H1 (cell line): ENCODE measurements at regions not wholly inside any gene's neighbourhood (a gene's known extent, or its start where the extent isn't known, plus 50 kb on each side); places are given as distances from the start of the nearest gene placed in this dataset.

Experiments
- CTCF ChIA-PET: fragments of 300-600 bp; sonication (Branson Sonifier 250); formaldehyde crosslinking; loops from one replicate; lab custom pipeline; 2021; ENCODE audit not compliant: partially characterized antibody; lab: Charles Lee
- POLR2A ChIA-PET: fragments of 300-600 bp; sonication (Branson Sonifier 250); formaldehyde crosslinking; loops from one replicate; lab custom pipeline; 2021; ENCODE audit warnings: inconsistent platforms; ENCODE audit not compliant: partially characterized antibody; lab: Charles Lee
- DNase-seq, 2 experiments: peaks; one replicate each; pipeline versions ENCODE4 v3.0.0 to v3.0.0-alpha.2; 2010 to 2022; ENCODE audit warnings: low spot score in 2 of 2, low read depth in 1 of 2, mixed read lengths in 1 of 2
- FAIRE-seq: peaks from 2 replicates; lab custom pipeline; 2011; peaks lifted over from hg19 to GRCh38; lab: Jason Lieb, UNC
- H2AFZ ChIP-seq: 2 replicates; pipeline ENCODE4 v1.8.1; 2012; ENCODE audit warnings: low read length, inconsistent platforms
- H2AK5ac ChIP-seq: 2 replicates; pipeline ENCODE4 v1.6.1; 2013; ENCODE audit warnings: low read depth, low read length
- H2BK120ac ChIP-seq: replicated peaks from 2 replicates; pipeline ENCODE3; 2013; ENCODE audit warnings: low read depth, low read length, inconsistent platforms
- H2BK12ac ChIP-seq: 2 replicates; pipeline ENCODE4 v1.6.1; 2013; ENCODE audit warnings: low read depth, low read length
- H2BK15ac ChIP-seq: 2 replicates; pipeline ENCODE4 v1.6.1; 2013; ENCODE audit warnings: low read length
- H2BK20ac ChIP-seq: 2 replicates; pipeline ENCODE4 v1.6.1; 2013; ENCODE audit warnings: low read length
- H2BK5ac ChIP-seq: 2 replicates; pipeline ENCODE4 v1.6.1; 2013; ENCODE audit warnings: low read depth, low read length
- H3K14ac ChIP-seq: 2 replicates; pipeline ENCODE4 v1.6.1; 2013; ENCODE audit warnings: inconsistent platforms; ENCODE audit not compliant: insufficient read length
- H3K18ac ChIP-seq: 2 replicates; pipeline ENCODE4 v1.6.1; 2013; ENCODE audit warnings: low read length; ENCODE audit errors: extremely low read depth
- H3K23ac ChIP-seq: 2 replicates; pipeline ENCODE4 v1.6.1; 2013; ENCODE audit warnings: inconsistent platforms; ENCODE audit not compliant: insufficient read length
- H3K23me2 ChIP-seq: 2 replicates; pipeline ENCODE4 v1.6.1; 2013; ENCODE audit warnings: low read depth, low read length
- H3K27ac ChIP-seq: 2 replicates; pipeline ENCODE4 v1.6.1; 2011; ENCODE audit warnings: low read depth, low read length, inconsistent platforms
- H3K27me3 ChIP-seq, 4 experiments: replicated peaks in 1 of 4; 1 replicate in 1 of 4; 2 replicates in 3 of 4; pipeline versions ENCODE4 v1.6.1 to v1.8.1; 2011 to 2013; ENCODE audit warnings: low read length in 3 of 4, mild to moderate bottlenecking in 3 of 4, inconsistent platforms in 2 of 4, mixed read lengths in 2 of 4, moderate library complexity in 1 of 4; ENCODE audit not compliant: control insufficient read depth in 3 of 4, insufficient read depth in 3 of 4; ENCODE audit errors: extremely low read depth in 1 of 4
- H3K36me3 ChIP-seq, 4 experiments: 2 replicates each; pipeline versions ENCODE4 v1.6.1 to v1.8.1; 2011 to 2013; ENCODE audit warnings: mild to moderate bottlenecking in 4 of 4, low read length in 3 of 4, moderate library complexity in 2 of 4, control low read depth in 1 of 4, inconsistent platforms in 1 of 4; ENCODE audit not compliant: insufficient read depth in 4 of 4, control insufficient read depth in 2 of 4
- H3K4ac ChIP-seq: replicated peaks from 2 replicates; pipeline ENCODE3; 2013; ENCODE audit warnings: low read length, low read depth, mixed read lengths, inconsistent platforms; ENCODE audit not compliant: insufficient read length
- H3K4me1 ChIP-seq, 4 experiments: replicated peaks in 1 of 4; 1 replicate in 1 of 4; 2 replicates in 3 of 4; pipeline versions ENCODE4 v1.6.1 to v1.8.1; 2011 to 2013; ENCODE audit warnings: low read length in 3 of 4, inconsistent platforms in 2 of 4, mixed read lengths in 1 of 4; ENCODE audit not compliant: insufficient read depth in 4 of 4, control insufficient read depth in 3 of 4
- H3K4me2 ChIP-seq, 2 experiments: 2 replicates each; pipeline versions ENCODE4 v1.6.1 to v1.8.1; 2011 to 2013; ENCODE audit warnings: low read depth in 2 of 2, low read length in 2 of 2, control low read depth in 1 of 2, inconsistent platforms in 1 of 2, mild to moderate bottlenecking in 1 of 2; ENCODE audit not compliant: insufficient read depth in 1 of 2
- H3K4me3 ChIP-seq, 4 experiments: fragments of 200-600, 300-600 bp in 1 of 4; sonication (generic), shearing (Covaris generic), sonication (Bioruptor Twin) in 1 of 4; 2 replicates each; pipeline versions ENCODE4 v1.5.1 to v1.8.1; 2011 to 2016; ENCODE audit warnings: low read length in 4 of 4, low read depth in 3 of 4, control low read depth in 2 of 4, inconsistent platforms in 2 of 4, mild to moderate bottlenecking in 2 of 4, mixed read lengths in 1 of 4, moderate library complexity in 1 of 4; ENCODE audit not compliant: insufficient read depth in 2 of 4; ENCODE audit errors: extremely low read depth in 1 of 4
- H3K56ac ChIP-seq: replicated peaks from 2 replicates; pipeline ENCODE3; 2013; ENCODE audit warnings: low read depth, mild to moderate bottlenecking, mixed read lengths, low read length, inconsistent platforms; ENCODE audit not compliant: insufficient read length
- H3K79me1 ChIP-seq: 2 replicates; pipeline ENCODE4 v1.6.1; 2013; ENCODE audit warnings: low read depth, low read length, control low read depth
- H3K79me2 ChIP-seq, 2 experiments: 2 replicates each; pipeline versions ENCODE4 v1.6.1 to v1.8.1; 2012 to 2013; ENCODE audit warnings: low read length in 2 of 2, mild to moderate bottlenecking in 2 of 2, inconsistent platforms in 1 of 2; ENCODE audit not compliant: insufficient read depth in 2 of 2, control insufficient read depth in 1 of 2
- H3K9ac ChIP-seq, 4 experiments: replicated peaks in 1 of 4; 1 replicate in 1 of 4; 2 replicates in 3 of 4; pipeline versions ENCODE4 v1.6.1 to v1.8.1; 2011 to 2013; ENCODE audit warnings: low read depth in 3 of 4, low read length in 3 of 4, control low read depth in 2 of 4, mild to moderate bottlenecking in 2 of 4, moderate library complexity in 2 of 4, inconsistent platforms in 1 of 4; ENCODE audit errors: extremely low read depth in 1 of 4
- H3K9me3 ChIP-seq, 2 experiments: 2 replicates each; pipeline versions ENCODE4 v1.6.1 to v1.8.1; 2012 to 2013; ENCODE audit warnings: mild to moderate bottlenecking in 2 of 2, moderate library complexity in 2 of 2, control low read depth in 1 of 2, inconsistent platforms in 1 of 2, low read depth in 1 of 2, low read length in 1 of 2, mixed read lengths in 1 of 2; ENCODE audit not compliant: insufficient read depth in 2 of 2
- H4K20me1 ChIP-seq, 2 experiments: replicated peaks in 1 of 2; 2 replicates each; pipeline versions ENCODE3 to v1.8.1; 2011 to 2013; ENCODE audit warnings: inconsistent platforms in 2 of 2, low read length in 2 of 2, mild to moderate bottlenecking in 1 of 2; ENCODE audit not compliant: insufficient read depth in 2 of 2, control insufficient read depth in 1 of 2
- H4K5ac ChIP-seq: 2 replicates; pipeline ENCODE4 v1.6.1; 2013; ENCODE audit warnings: low read length, low read depth, mixed read lengths, inconsistent platforms; ENCODE audit not compliant: insufficient read length
- H4K8ac ChIP-seq: 2 replicates; pipeline ENCODE4 v1.8.0; 2013; ENCODE audit warnings: mild to moderate bottlenecking, moderate library complexity, low read length, inconsistent platforms; ENCODE audit not compliant: insufficient read depth; ENCODE audit errors: extremely low read depth
- H4K91ac ChIP-seq: replicated peaks from 2 replicates; pipeline ENCODE3; 2013; ENCODE audit warnings: low read length, mixed read lengths, inconsistent platforms; ENCODE audit not compliant: insufficient read length
- CBX5 ChIP-seq: fragments of 300-800, 300-1000 bp; sonication (generic); IDR thresholded peaks from 2 replicates; pipeline ENCODE4 v1.7.1; 2016; ENCODE audit warnings: antibody characterized with exemption, low read length, low read depth
- CHD2 ChIP-seq: IDR thresholded peaks from 2 replicates; pipeline ENCODE4 v1.6.1; 2012; ENCODE audit warnings: low read length, improper control_type of control experiment
- NANOG ChIP-seq: IDR thresholded peaks from 2 replicates; pipeline ENCODE4 v1.6.1; 2011; ENCODE audit warnings: low read length, low read depth, mild to moderate bottlenecking, inconsistent platforms; ENCODE audit not compliant: insufficient read depth, poor library complexity, severe bottlenecking
- RXRA ChIP-seq: IDR thresholded peaks from 2 replicates; pipeline ENCODE4 v1.6.1; 2011; ENCODE audit warnings: low read depth, mild to moderate bottlenecking, low read length, moderate library complexity; ENCODE audit not compliant: insufficient read depth
- WGBS, 2 experiments: shearing (Covaris generic) in 1 of 2; methylation state at CpG; one replicate each; pipeline versions ENCODE4 v1.1.6 to v1.1.7; 2013 to 2015; ENCODE audit warnings: low lambda C conversion rate in 2 of 2, mixed read lengths in 2 of 2, inconsistent platforms in 1 of 2, low coverage in 1 of 2, missing lambda C conversion rate in 1 of 2; ENCODE audit not compliant: insufficient replicate concordance in 2 of 2, insufficient coverage in 1 of 2, insufficient read length in 1 of 2; ENCODE audit errors: extremely low coverage in 1 of 2, missing lambda C conversion rate in 1 of 2; 5-methylcytosine and 5-hydroxymethylcytosine counted together
- TF ChIP-seq, protein P1 (sequence below): IDR thresholded peaks from 2 replicates; pipeline ENCODE4 v1.6.1; 2012; ENCODE audit warnings: inconsistent platforms

DNA sequence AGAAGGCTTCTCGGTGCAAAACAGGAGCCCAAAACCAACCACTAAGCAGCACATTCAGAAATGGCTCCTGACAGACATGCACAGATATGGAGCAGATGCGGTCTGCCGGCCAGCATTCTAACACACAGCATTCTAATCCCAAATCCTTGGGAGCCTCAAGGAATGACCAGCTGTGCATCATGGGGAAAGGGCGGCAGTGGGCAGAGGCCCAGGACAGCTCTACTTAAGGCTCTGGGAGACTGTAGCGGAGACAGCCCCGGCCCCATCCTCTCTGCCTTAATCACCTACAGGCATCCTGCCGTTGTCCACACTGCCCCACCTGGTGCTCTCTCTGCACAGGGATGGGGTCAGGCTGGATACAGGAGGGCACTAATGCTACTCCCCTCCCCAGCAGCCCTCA, 1016.0 kb downstream of the UQCRFS1 start:
- Histone ChIP-seq H3K4me2 (no peak overlapping the region), H3K79me2 (no peaks in the 10 kb centered on the region), H3K23ac (no peak overlapping the region), H4K5ac (no peak overlapping the region), H4K91ac (no peak overlapping the region), H3K4ac (no peak overlapping the region), H3K27ac (no peak overlapping the region), H2BK12ac (no peak overlapping the region), H2BK20ac (no peak overlapping the region), H4K20me1 (no peaks in the 10 kb centered on the region), H3K9me3 (no peaks in the 10 kb centered on the region), H2AK5ac (no peak overlapping the region), H3K9ac (no peak overlapping the region), H2AFZ (no peak overlapping the region), H4K8ac (no peak overlapping the region), H3K79me1 (no peaks in the 10 kb centered on the region), H2BK15ac (no peak overlapping the region), H3K27me3 (no peaks in the 10 kb centered on the region; a peak in 1 of 7 replicates), H3K14ac (no peak overlapping the region), H3K18ac (no peak overlapping the region), H2BK5ac (no peak overlapping the region), H3K4me1 (peaks cover 0 to 3% (median 0%) of the 10 kb centered on the region in 4 experiments; a peak in 2 of 7 replicates), H3K23me2 (no peaks in the 10 kb centered on the region), H3K56ac (no peak overlapping the region), H3K4me3 (no peak overlapping the region), H2BK120ac (no peak overlapping the region), H3K36me3 (no peaks in the 10 kb centered on the region)
- 95% methylated on average over 6 of the region's 7 CpGs; no CpG with 5 or more reads in 1 of the 2 experiments for WGBS, 2 experiments
- CTCF ChIA-PET = interaction anchor here (0.7 to 1.8 kb wide), 3 partner anchors 10 to 223 kb away, joined by 3 to 6 read pairs (median 3); no protein-coding TSS in a partner anchor
- POLR2A ChIA-PET = no interaction called here
- DNase-seq (no peak), FAIRE-seq (no peak)
- TF ChIP-seq NANOG = no peak
- no peak for TF ChIP-seq CBX5
- TF ChIP-seq, protein P1, sequence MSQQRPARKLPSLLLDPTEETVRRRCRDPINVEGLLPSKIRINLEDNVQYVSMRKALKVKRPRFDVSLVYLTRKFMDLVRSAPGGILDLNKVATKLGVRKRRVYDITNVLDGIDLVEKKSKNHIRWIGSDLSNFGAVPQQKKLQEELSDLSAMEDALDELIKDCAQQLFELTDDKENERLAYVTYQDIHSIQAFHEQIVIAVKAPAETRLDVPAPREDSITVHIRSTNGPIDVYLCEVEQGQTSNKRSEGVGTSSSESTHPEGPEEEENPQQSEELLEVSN = no peak
- no peak for TF ChIP-seq RXRA
- TF ChIP-seq CHD2 = no peak
